Activated naive CD4-positive, alpha-beta T cell treated with anti-CD3 and anti-CD28 coated beads, Interleukin-2, amount 50 U/mL, for 72 hours (primary cell): ENCODE measurements at regions not wholly inside any gene's neighbourhood (a gene's known extent, or its start where the extent isn't known, plus 50 kb on each side); places are given as distances from the start of the nearest gene placed in this dataset.
"Not testable (repeated sequence)": the region's sequence is repeated elsewhere in the genome, so short reads cannot be mapped to it uniquely, and the experiment has no call there.

ENCODE experiments used
- ATAC-seq, 2 donors: fragments of 150-1000 bp; cut with Tn5 transposase; 2 replicates each; pipeline ENCODE4 v1.10.0; 2021; ENCODE audit warnings: mild to moderate bottlenecking in 2 of 2, moderate library complexity in 2 of 2
- DNase-seq, 2 donors: peaks; one replicate each; pipeline ENCODE4 v3.0.0; 2021 to 2022; ENCODE audit warnings: low spot score in 2 of 2
- H3K27ac Mint-ChIP-seq, 2 donors: one replicate each; pipeline ENCODE4 v1.8.0; 2022; ENCODE audit warnings: mild to moderate bottlenecking in 2 of 2, mixed read lengths in 2 of 2
- H3K36me3 Mint-ChIP-seq, 2 donors: one replicate each; pipeline ENCODE4 v1.8.0; 2022; ENCODE audit warnings: mixed read lengths in 2 of 2
- H3K9me3 Mint-ChIP-seq, 2 donors: one replicate each; pipeline ENCODE4 v1.8.0; 2022; ENCODE audit warnings: mixed read lengths in 2 of 2

- H3K36me3 Mint-ChIP-seq: no peaks in the 10 kb centered on the region
- no peak for DNase-seq
- no peak for ATAC-seq
- H3K27ac Mint-ChIP-seq: no peak overlapping the region
- peaks cover 0 to 3% of the 10 kb centered on the region in 2 donors for H3K9me3 Mint-ChIP-seq
These were observed 1297.0 kb upstream of the ATXN8OS start for GRCh38 chr13:68810660-68811059.

- peaks cover 0 to 3% of the 10 kb centered on the region in 2 donors for H3K9me3 Mint-ChIP-seq
- no peak overlapping the region for H3K27ac Mint-ChIP-seq
- DNase-seq: no peak
- ATAC-seq: no peak
- H3K36me3 Mint-ChIP-seq: no peaks in the 10 kb centered on the region
These were observed 1299.2 kb upstream of the ATXN8OS start for GRCh38 chr13:68808456-68808855.

- no peaks in the 10 kb centered on the region for H3K36me3 Mint-ChIP-seq
- ATAC-seq (no peak), DNase-seq (no peak)
- H3K27ac Mint-ChIP-seq: no peak overlapping the region
- peaks cover 0 to 3% of the 10 kb centered on the region in 2 donors for H3K9me3 Mint-ChIP-seq
These were observed 1301.5 kb upstream of the ATXN8OS start for GRCh38 chr13:68806125-68806524.

- H3K27ac Mint-ChIP-seq: no peak overlapping the region
- peaks cover 13 to 22% of the 10 kb centered on the region in 2 donors for H3K9me3 Mint-ChIP-seq
- DNase-seq (no peak), ATAC-seq (no peak)
- no peaks in the 10 kb centered on the region for H3K36me3 Mint-ChIP-seq
These were observed 1323.4 kb upstream of the ATXN8OS start for GRCh38 chr13:68784275-68784674.

- H3K27ac Mint-ChIP-seq: no peak overlapping the region
- no peak for DNase-seq
- peaks cover 0 to 4% of the 10 kb centered on the region in 2 donors for H3K9me3 Mint-ChIP-seq
These were observed 1348.0 kb upstream of the ATXN8OS start for GRCh38 chr13:68759617-68760016.

GRCh38 chr13:68749796-68750195, 1357.8 kb upstream of the ATXN8OS start:
- peaks cover 0 to 4% of the 10 kb centered on the region in 2 donors for H3K36me3 Mint-ChIP-seq
- peaks cover 15 to 18% of the 10 kb centered on the region in 2 donors for H3K9me3 Mint-ChIP-seq
- no peak overlapping the region for H3K27ac Mint-ChIP-seq
- DNase-seq (no peak), ATAC-seq (no peak)

More at GRCh38 chr13:68759617-68760016, 1348.0 kb upstream of the ATXN8OS start:
- H3K36me3 Mint-ChIP-seq: no peaks in the 10 kb centered on the region
- no peak for ATAC-seq

- peaks cover 0 to 4% of the 10 kb centered on the region in 2 donors for H3K36me3 Mint-ChIP-seq
- H3K27ac Mint-ChIP-seq: no peak overlapping the region
- DNase-seq: no peak
- peaks cover 13 to 15% of the 10 kb centered on the region in 2 donors for H3K9me3 Mint-ChIP-seq
- no peak for ATAC-seq
These were observed 1359.6 kb upstream of the ATXN8OS start for GRCh38 chr13:68748038-68748437.

- no peak overlapping the region for H3K27ac Mint-ChIP-seq
- DNase-seq (no peak), ATAC-seq (no peak)
- peaks cover 9 to 15% of the 10 kb centered on the region in 2 donors for H3K9me3 Mint-ChIP-seq
- peaks cover 0 to 4% of the 10 kb centered on the region in 2 donors for H3K36me3 Mint-ChIP-seq
These were observed 1362.1 kb upstream of the ATXN8OS start for GRCh38 chr13:68745502-68745901.

- Mint-ChIP-seq H3K9me3 (peaks cover 6% of the 10 kb centered on the region in 2 donors), H3K27ac (no peak overlapping the region), H3K36me3 (no peaks in the 10 kb centered on the region)
- ATAC-seq: no peak
- no peak for DNase-seq
These were observed 1370.7 kb upstream of the ATXN8OS start for GRCh38 chr13:68736961-68737360.

- ATAC-seq (no peak), DNase-seq (no peak)
- Mint-ChIP-seq H3K36me3 (no peaks in the 10 kb centered on the region), H3K27ac (no peak overlapping the region), H3K9me3 (peaks cover 5 to 8% of the 10 kb centered on the region in 2 donors)
These were observed 1379.8 kb upstream of the ATXN8OS start for GRCh38 chr13:68727798-68728197.

GRCh38 chr13:68727165-68727564, 1380.5 kb upstream of the ATXN8OS start:
- H3K9me3 Mint-ChIP-seq: peaks cover 5 to 13% of the 10 kb centered on the region in 2 donors
- H3K27ac Mint-ChIP-seq: no peak overlapping the region
- ATAC-seq: no peak
- DNase-seq: no peak
- no peaks in the 10 kb centered on the region for H3K36me3 Mint-ChIP-seq

- no peak for DNase-seq
- no peak for ATAC-seq
- Mint-ChIP-seq H3K27ac (no peak overlapping the region), H3K9me3 (peaks cover 9 to 16% of the 10 kb centered on the region in 2 donors), H3K36me3 (no peaks in the 10 kb centered on the region)
These were observed 1387.8 kb upstream of the ATXN8OS start for GRCh38 chr13:68719815-68720214.

- peaks cover 13 to 15% of the 10 kb centered on the region in 2 donors for H3K9me3 Mint-ChIP-seq
- no peak for ATAC-seq
- no peak overlapping the region for H3K27ac Mint-ChIP-seq
- DNase-seq: no peak
- H3K36me3 Mint-ChIP-seq: peaks cover 0 to 10% of the 10 kb centered on the region in 2 donors
These were observed 1392.0 kb upstream of the ATXN8OS start for GRCh38 chr13:68715651-68716050.

- H3K9me3 Mint-ChIP-seq: peaks cover 10 to 12% of the 10 kb centered on the region in 2 donors
- H3K27ac Mint-ChIP-seq: no peak overlapping the region
- H3K36me3 Mint-ChIP-seq: peaks cover 0 to 10% of the 10 kb centered on the region in 2 donors
- ATAC-seq: no peak
- no peak for DNase-seq
These were observed 1393.3 kb upstream of the ATXN8OS start for GRCh38 chr13:68714292-68714691.

- Mint-ChIP-seq H3K9me3 (peaks cover 14% of the 10 kb centered on the region in 2 donors), H3K27ac (no peak overlapping the region), H3K36me3 (peaks cover 0 to 10% of the 10 kb centered on the region in 2 donors)
- no peak for ATAC-seq
- no peak for DNase-seq
These were observed 1394.2 kb upstream of the ATXN8OS start for GRCh38 chr13:68713394-68713793.

GRCh38 chr13:68708336-68708908, 1399.2 kb upstream of the ATXN8OS start:
- no peak for ATAC-seq
- no peak for DNase-seq
- Mint-ChIP-seq H3K27ac (no peak overlapping the region), H3K9me3 (peaks cover 23 to 26% of the 10 kb centered on the region in 2 donors), H3K36me3 (peaks cover 0 to 10% of the 10 kb centered on the region in 2 donors)

- not testable (repeated sequence) for DNase-seq, H3K27ac Mint-ChIP-seq, ATAC-seq, H3K36me3 Mint-ChIP-seq
- peaks cover 14 to 20% of the 10 kb centered on the region in 2 donors for H3K9me3 Mint-ChIP-seq
These were observed 1401.6 kb upstream of the ATXN8OS start for GRCh38 chr13:68706044-68706443.

- Mint-ChIP-seq H3K27ac (no peak overlapping the region), H3K9me3 (peaks cover under 1 to 6% of the 10 kb centered on the region in 2 donors), H3K36me3 (no peaks in the 10 kb centered on the region)
- no peak for ATAC-seq
- no peak for DNase-seq
These were observed 1410.1 kb upstream of the ATXN8OS start for GRCh38 chr13:68697551-68697950.
